ENCODE measurements at regions not wholly inside any gene's neighbourhood (a gene's known extent, or its start where the extent isn't known, plus 50 kb on each side); places are given as distances from the start of the nearest gene placed in this dataset.

DNA sequence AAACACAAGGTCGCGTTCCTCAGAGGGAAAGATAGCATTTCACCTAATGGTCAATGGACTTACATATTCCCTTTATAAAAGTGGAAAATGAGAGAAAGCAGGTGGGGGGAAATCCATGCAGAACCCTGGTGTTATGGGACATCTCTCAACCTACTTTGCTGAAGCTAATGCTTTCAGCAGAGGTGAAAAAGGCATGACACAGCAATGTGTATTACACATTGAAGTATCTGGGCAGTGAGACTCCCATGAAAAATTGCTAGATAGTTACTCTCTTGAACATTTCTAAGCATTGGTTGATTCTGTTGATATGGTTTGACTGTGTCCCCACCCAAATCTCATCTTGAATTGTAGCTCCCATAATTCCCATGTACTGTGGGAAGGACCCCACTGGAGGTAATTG, 60.0 kb upstream of the PICALM start:
- TF ChIP-seq, protein P1, sequence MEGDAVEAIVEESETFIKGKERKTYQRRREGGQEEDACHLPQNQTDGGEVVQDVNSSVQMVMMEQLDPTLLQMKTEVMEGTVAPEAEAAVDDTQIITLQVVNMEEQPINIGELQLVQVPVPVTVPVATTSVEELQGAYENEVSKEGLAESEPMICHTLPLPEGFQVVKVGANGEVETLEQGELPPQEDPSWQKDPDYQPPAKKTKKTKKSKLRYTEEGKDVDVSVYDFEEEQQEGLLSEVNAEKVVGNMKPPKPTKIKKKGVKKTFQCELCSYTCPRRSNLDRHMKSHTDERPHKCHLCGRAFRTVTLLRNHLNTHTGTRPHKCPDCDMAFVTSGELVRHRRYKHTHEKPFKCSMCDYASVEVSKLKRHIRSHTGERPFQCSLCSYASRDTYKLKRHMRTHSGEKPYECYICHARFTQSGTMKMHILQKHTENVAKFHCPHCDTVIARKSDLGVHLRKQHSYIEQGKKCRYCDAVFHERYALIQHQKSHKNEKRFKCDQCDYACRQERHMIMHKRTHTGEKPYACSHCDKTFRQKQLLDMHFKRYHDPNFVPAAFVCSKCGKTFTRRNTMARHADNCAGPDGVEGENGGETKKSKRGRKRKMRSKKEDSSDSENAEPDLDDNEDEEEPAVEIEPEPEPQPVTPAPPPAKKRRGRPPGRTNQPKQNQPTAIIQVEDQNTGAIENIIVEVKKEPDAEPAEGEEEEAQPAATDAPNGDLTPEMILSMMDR (IDR thresholded peaks at IDR 0.05 in 8 of 11, conservative IDR thresholded peaks at IDR 0.05 in 3 of 11), result no peak
- TF ChIP-seq POLR2A (IDR thresholded peaks at IDR 0.05), result no peak

Measured in spleen (tissue), 7 donors.